Keratinocyte (primary cell): ENCODE measurements at regions not wholly inside any gene's neighbourhood (a gene's known extent, or its start where the extent isn't known, plus 50 kb on each side); places are given as distances from the start of the nearest gene placed in this dataset.

ENCODE experiments used
- DNase-seq: peaks from one replicate; pipeline ENCODE4 v3.0.0-alpha.2; 2011; ENCODE audit warnings: low read depth, missing footprints, low spot score
- FAIRE-seq: peaks from 2 replicates; lab custom pipeline; 2011; peaks lifted over from hg19 to GRCh38; lab: Jason Lieb, UNC
- H2AFZ ChIP-seq: 2 replicates; pipeline ENCODE4 v1.6.0; 2012; ENCODE audit warnings: low read length, control low read depth, inconsistent platforms; ENCODE audit not compliant: control insufficient read depth
- H3K27ac ChIP-seq: 2 replicates; pipeline ENCODE4 v1.5.1; 2011; ENCODE audit warnings: low read length; ENCODE audit not compliant: control insufficient read depth, insufficient read depth
- H3K27me3 ChIP-seq: 3 replicates; pipeline ENCODE4 v1.6.0; 2011; ENCODE audit warnings: low read length; ENCODE audit not compliant: control insufficient read depth, insufficient read depth; ENCODE audit errors: extremely low read depth
- H3K36me3 ChIP-seq, 2 experiments: 2 replicates in 1 of 2; 3 replicates in 1 of 2; pipeline ENCODE4 v1.5.1; 2011; ENCODE audit warnings: low read length in 2 of 2, mild to moderate bottlenecking in 1 of 2; ENCODE audit not compliant: control insufficient read depth in 2 of 2, insufficient read depth in 2 of 2; ENCODE audit errors: extremely low read depth in 1 of 2
- H3K4me1 ChIP-seq: 3 replicates; pipeline ENCODE4 v1.5.1; 2011; ENCODE audit warnings: low read length; ENCODE audit not compliant: control insufficient read depth, insufficient read depth; ENCODE audit errors: extremely low read depth
- H3K4me2 ChIP-seq: 3 replicates; pipeline ENCODE4 v1.6.0; 2011; ENCODE audit warnings: low read depth, low read length; ENCODE audit not compliant: control insufficient read depth, insufficient read depth; ENCODE audit errors: extremely low read depth
- H3K4me3 ChIP-seq, 3 experiments: fragments of 200-600 bp in 1 of 3; sonication (generic) in 1 of 3; 2 replicates in 2 of 3; 3 replicates in 1 of 3; pipeline ENCODE4 v1.5.1; 2011 to 2016; ENCODE audit warnings: low read length in 3 of 3, mild to moderate bottlenecking in 3 of 3, control low read depth in 2 of 3, inconsistent platforms in 1 of 3, low read depth in 1 of 3, mixed read lengths in 1 of 3, mixed run types in 1 of 3, moderate library complexity in 1 of 3; ENCODE audit not compliant: control insufficient read depth in 2 of 3, insufficient read depth in 2 of 3; ENCODE audit errors: extremely low read depth in 1 of 3
- H3K79me2 ChIP-seq: 2 replicates; pipeline ENCODE4 v1.6.0; 2012; ENCODE audit warnings: low read length; ENCODE audit not compliant: control insufficient read depth, insufficient read depth
- H3K9ac ChIP-seq: 3 replicates; pipeline ENCODE4 v1.6.0; 2011; ENCODE audit warnings: low read length; ENCODE audit not compliant: control insufficient read depth, insufficient read depth; ENCODE audit errors: extremely low read depth
- H3K9me1 ChIP-seq: 3 replicates; pipeline ENCODE4 v1.6.0; 2011; ENCODE audit warnings: low read length; ENCODE audit not compliant: control insufficient read depth, insufficient read depth; ENCODE audit errors: extremely low read depth
- H3K9me3 ChIP-seq: 2 replicates; pipeline ENCODE4 v1.5.1; 2012; ENCODE audit warnings: low read depth, low read length; ENCODE audit not compliant: control insufficient read depth
- H4K20me1 ChIP-seq: 3 replicates; pipeline ENCODE4 v1.6.0; 2011; ENCODE audit warnings: low read length; ENCODE audit not compliant: control insufficient read depth, insufficient read depth; ENCODE audit errors: extremely low read depth
- EZH2 ChIP-seq: IDR thresholded peaks from one replicate; pipeline ENCODE4 v1.6.1; 2012; ENCODE audit warnings: inconsistent platforms, mild to moderate bottlenecking, low read length, moderate library complexity
- dilution Hi-C: fragments of 300-500 bp; cut with MboI; formaldehyde crosslinking; loops from one replicate; pipeline ENCODE4 v1.7.0; 2020; ENCODE audit warnings: low sequenced_read_pairs; ENCODE audit not compliant: extremely low pct_ligation_motif_present
- TF ChIP-seq, protein P1 (sequence below), 3 experiments: IDR thresholded peaks in 1 of 3; conservative IDR thresholded peaks in 1 of 3; optimal IDR thresholded peaks in 1 of 3; 2 replicates in 2 of 3; 3 replicates in 1 of 3; pipeline versions ENCODE3 to v1.5.1; 2011; ENCODE audit warnings: low read length in 3 of 3, mild to moderate bottlenecking in 3 of 3, moderate library complexity in 2 of 3, control low read depth in 1 of 3, inconsistent platforms in 1 of 3; ENCODE audit not compliant: insufficient read depth in 2 of 3; ENCODE audit errors: extremely low read depth in 1 of 3

- Histone ChIP-seq H3K27ac (no peak overlapping the region), H3K79me2 (no peaks in the 10 kb centered on the region), H4K20me1 (no peaks in the 10 kb centered on the region), H3K9me3 (no peaks in the 10 kb centered on the region), H3K4me2 (no peak overlapping the region), H3K9me1 (no peaks in the 10 kb centered on the region), H3K36me3 (no peaks in the 10 kb centered on the region), H3K4me1 (peaks cover 10% of the 10 kb centered on the region), H2AFZ (no peak overlapping the region), H3K9ac (no peak overlapping the region), H3K27me3 (no peaks in the 10 kb centered on the region), H3K4me3 (no peak overlapping the region)
- dilution Hi-C loops: no loop called here
- TF ChIP-seq, protein P1, sequence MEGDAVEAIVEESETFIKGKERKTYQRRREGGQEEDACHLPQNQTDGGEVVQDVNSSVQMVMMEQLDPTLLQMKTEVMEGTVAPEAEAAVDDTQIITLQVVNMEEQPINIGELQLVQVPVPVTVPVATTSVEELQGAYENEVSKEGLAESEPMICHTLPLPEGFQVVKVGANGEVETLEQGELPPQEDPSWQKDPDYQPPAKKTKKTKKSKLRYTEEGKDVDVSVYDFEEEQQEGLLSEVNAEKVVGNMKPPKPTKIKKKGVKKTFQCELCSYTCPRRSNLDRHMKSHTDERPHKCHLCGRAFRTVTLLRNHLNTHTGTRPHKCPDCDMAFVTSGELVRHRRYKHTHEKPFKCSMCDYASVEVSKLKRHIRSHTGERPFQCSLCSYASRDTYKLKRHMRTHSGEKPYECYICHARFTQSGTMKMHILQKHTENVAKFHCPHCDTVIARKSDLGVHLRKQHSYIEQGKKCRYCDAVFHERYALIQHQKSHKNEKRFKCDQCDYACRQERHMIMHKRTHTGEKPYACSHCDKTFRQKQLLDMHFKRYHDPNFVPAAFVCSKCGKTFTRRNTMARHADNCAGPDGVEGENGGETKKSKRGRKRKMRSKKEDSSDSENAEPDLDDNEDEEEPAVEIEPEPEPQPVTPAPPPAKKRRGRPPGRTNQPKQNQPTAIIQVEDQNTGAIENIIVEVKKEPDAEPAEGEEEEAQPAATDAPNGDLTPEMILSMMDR (optimal IDR thresholded peaks at IDR 0.05 in 1 of 3, IDR thresholded peaks at IDR 0.05 in 1 of 3, conservative IDR thresholded peaks at IDR 0.05 in 1 of 3; ENCODE audit: extremely low read depth in 1 of 3, insufficient read depth in 2 of 3, low read length in 3 of 3): no peak
- TF ChIP-seq EZH2: no peak
- no peak for FAIRE-seq
- DNase-seq: no peak
Observed at GRCh38 chr12:45612044-45612794, 117.3 kb upstream of the ARID2 start.

GRCh38 chr12:45613296-45613695 lies 116.2 kb upstream of the ARID2 start:
- TF ChIP-seq EZH2: no peak
- TF ChIP-seq, protein P1 (optimal IDR thresholded peaks at IDR 0.05 in 1 of 3, IDR thresholded peaks at IDR 0.05 in 1 of 3, conservative IDR thresholded peaks at IDR 0.05 in 1 of 3; ENCODE audit: extremely low read depth in 1 of 3, insufficient read depth in 2 of 3, low read length in 3 of 3): no peak
- no peaks in the 10 kb centered on the region for H3K9me3 ChIP-seq
- no peak overlapping the region for H3K4me2 ChIP-seq
- H3K9me1 ChIP-seq: no peaks in the 10 kb centered on the region
- H3K36me3 ChIP-seq: no peaks in the 10 kb centered on the region
- H3K4me1 ChIP-seq: peaks cover 10% of the 10 kb centered on the region
- no peaks in the 10 kb centered on the region for H3K79me2 ChIP-seq
- no peaks in the 10 kb centered on the region for H3K27me3 ChIP-seq
- no peak overlapping the region for H3K4me3 ChIP-seq
- no peak overlapping the region for H3K9ac ChIP-seq
- FAIRE-seq (no peak), DNase-seq (no peak)
- H3K27ac ChIP-seq: no peak overlapping the region
- dilution Hi-C loops: no loop called here
- no peak overlapping the region for H2AFZ ChIP-seq
- no peaks in the 10 kb centered on the region for H4K20me1 ChIP-seq
